ENCODE measurements at regions not wholly inside any gene's neighbourhood (a gene's known extent, or its start where the extent isn't known, plus 50 kb on each side); places are given as distances from the start of the nearest gene placed in this dataset.

- H3K4me3 ChIP-seq (ENCODE audit: control insufficient read depth, low read depth, low read length) = no peak overlapping the region
- no peak for DNase-seq (ENCODE audit: low read depth)
- TF ChIP-seq CTCF (IDR thresholded peaks at IDR 0.05; ENCODE audit: control insufficient read depth, insufficient read depth, low read depth, low read length, missing control alignments) = no peak
Observed at GRCh38 chr15:95996494-95996893, 334.0 kb upstream of the NR2F2 start.

GRCh38 chr15:95998935-95999334, 331.6 kb upstream of the NR2F2 start:
- no peak for DNase-seq (ENCODE audit: low read depth)
- no peak overlapping the region for H3K4me3 ChIP-seq (ENCODE audit: control insufficient read depth, low read depth, low read length)
- no peak for TF ChIP-seq CTCF (IDR thresholded peaks at IDR 0.05; ENCODE audit: control insufficient read depth, insufficient read depth, low read depth, low read length, missing control alignments)

DNA sequence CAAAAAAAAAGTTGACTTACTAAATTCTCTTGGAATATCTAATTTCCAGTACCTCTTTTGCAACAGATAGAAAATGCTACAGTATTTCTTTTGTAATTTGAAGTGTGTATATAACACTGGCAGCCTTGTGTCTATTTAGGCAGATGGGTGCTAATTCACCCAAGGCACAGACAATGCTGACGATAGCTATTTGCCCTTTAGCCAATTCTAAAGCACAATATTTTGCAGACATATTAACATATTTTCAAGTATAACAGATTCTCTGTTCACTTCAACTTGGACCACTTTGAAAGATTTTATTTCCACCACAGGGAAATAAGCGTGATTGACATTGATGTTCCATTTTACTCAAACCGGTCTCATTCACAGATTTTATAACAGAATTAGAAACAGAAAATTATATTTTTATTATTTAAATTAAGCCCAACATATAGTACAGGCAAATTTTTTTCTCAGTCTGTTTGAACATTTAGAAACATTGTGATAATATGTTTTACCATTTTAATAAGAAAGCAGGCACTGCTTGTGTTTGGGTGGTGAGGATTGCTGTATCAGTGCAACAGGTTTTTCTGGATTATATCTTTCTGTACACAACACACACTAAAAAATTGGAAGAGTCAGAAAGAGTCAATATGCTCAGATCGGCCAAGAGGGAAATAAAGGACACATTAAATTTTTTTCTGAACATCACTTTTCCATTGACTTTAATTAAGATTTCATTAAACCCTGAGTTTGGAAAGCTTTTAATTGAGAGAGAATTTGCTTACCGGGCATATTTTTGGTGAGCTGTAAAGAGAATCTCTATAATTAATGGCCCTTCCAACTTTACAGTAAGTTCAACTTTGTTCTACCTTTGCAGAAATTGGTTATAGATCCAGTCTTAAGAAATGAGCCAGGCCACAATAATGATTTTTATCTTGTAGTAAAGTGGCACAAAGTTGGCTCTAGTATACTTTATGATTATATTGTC, 327.3 kb upstream of the NR2F2 start:
- DNase-seq (ENCODE audit: low read depth) = no peak
- H3K4me3 ChIP-seq (ENCODE audit: control insufficient read depth, low read depth, low read length) = no peak overlapping the region
- no peak for TF ChIP-seq CTCF (IDR thresholded peaks at IDR 0.05; ENCODE audit: control insufficient read depth, insufficient read depth, low read depth, low read length, missing control alignments)

GRCh38 chr15:96005906-96006305, 324.6 kb upstream of the NR2F2 start:
- no peak for DNase-seq (ENCODE audit: low read depth)
- TF ChIP-seq CTCF (IDR thresholded peaks at IDR 0.05; ENCODE audit: control insufficient read depth, insufficient read depth, low read depth, low read length, missing control alignments) = no peak
- no peak overlapping the region for H3K4me3 ChIP-seq (ENCODE audit: control insufficient read depth, low read depth, low read length)

DNA sequence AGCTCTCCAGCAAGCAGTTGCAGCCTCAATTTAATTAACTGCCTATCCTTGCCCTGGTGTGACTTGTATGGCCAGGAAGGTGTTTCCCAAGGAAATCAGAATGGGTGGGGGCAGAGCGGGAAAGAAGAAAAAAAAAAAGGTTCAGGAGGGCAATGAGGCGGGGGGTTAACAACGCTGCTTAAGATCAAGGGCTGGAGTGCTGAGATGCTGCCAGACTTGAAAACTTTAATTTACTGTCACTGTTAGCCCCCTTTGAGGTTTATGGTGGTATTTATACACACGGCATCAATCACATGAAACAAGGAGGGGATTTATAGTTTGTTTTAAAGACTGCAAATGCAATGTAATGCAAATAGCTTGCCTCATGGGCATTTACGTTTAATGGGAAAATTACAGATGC, 319.4 kb upstream of the NR2F2 start:
- no peak overlapping the region for H3K4me3 ChIP-seq (ENCODE audit: control insufficient read depth, low read depth, low read length)
- DNase-seq (ENCODE audit: low read depth) = no peak
- no peak for TF ChIP-seq CTCF (IDR thresholded peaks at IDR 0.05; ENCODE audit: control insufficient read depth, insufficient read depth, low read depth, low read length, missing control alignments)

GRCh38 chr15:96014939-96015338, 315.6 kb upstream of the NR2F2 start:
- no peak overlapping the region for H3K4me3 ChIP-seq (ENCODE audit: control insufficient read depth, low read depth, low read length)
- no peak for TF ChIP-seq CTCF (IDR thresholded peaks at IDR 0.05; ENCODE audit: control insufficient read depth, insufficient read depth, low read depth, low read length, missing control alignments)
- DNase-seq (ENCODE audit: low read depth) = no peak

All from AG09309 (cell line).